IPS-NIHi11 (cell line): ENCODE measurements at regions not wholly inside any gene's neighbourhood (a gene's known extent, or its start where the extent isn't known, plus 50 kb on each side); places are given as distances from the start of the nearest gene placed in this dataset.

ENCODE experiments used
- DNase-seq: peaks from one replicate; pipeline ENCODE4 v3.0.0; 2012; ENCODE audit warnings: mixed read lengths, low spot score

DNA sequence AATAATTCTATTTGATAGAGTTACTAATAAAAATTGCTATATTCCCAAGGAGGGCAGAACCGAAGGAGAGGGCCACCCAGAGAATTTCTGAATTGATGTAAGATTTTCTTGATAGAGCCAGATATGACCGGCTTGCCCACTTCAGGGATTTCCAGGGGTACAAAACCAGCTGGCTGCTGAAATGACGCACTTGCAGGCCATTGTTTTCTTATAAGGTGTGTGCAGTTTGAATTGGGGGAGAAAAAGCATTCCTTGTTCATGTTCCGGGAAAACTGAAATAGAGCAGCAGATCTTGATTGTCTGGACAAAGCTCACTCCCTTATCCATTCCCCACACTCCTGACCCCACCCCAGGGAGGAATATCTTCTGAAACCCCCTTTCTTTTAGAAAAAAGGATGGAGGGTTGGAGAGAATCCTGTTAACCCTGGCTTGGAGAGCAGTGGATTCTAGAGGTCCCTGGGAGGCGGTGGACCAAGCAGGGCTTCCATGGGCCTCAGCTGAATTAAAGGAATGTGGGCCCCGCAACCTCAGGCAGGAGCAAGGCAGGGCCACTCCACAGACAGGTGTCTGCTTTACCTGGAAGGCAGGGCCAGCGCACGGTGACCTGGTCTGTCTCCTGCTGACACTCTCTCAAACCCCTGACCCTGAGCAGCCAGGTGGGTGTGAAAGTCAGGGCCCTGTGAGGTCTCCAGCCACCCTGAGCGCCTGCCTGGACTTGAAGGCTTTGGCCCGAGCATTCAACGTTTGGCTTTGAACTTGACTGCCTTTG, 96.4 kb downstream of the TMEM170B start:
- no peak for DNase-seq

DNA sequence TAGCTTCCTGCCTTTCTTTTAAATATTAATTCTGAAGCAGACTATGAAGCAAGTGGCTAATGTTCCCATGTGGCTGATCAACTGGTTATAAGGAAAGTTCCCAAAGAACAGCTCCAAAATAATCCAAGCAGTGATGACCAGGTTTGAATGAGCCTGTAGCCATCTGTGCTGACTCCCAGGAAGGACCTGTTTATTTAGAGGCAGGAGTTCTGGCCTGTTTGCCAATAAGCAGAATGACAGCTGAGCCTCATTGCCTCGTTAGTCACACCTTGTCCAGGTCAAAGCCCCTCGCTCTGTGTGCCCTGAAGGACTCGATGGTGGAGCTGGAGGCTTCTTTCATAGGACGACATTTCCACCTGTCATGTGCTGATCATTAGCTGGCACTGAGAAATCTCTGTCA, 97.4 kb downstream of the TMEM170B start:
- no peak for DNase-seq

DNA sequence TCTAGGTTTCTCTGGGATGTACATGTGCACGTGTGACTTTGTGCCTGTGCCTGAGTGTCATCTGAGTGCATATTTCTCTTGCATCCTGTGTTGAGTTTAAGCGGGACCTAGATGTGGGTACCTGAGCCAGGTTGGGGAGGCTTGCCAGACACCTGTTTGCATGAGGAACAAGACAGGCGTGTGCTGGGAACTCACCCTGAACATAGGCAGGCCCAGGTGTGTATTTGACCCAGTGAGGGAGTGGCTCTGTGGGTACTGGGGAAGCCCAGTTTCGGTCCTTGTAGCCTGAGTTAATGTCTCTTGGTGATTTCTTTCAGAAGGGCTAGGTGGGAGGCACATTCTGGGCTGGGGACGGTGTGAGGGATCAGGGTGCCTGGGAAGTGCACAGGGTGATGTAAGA, 98.6 kb downstream of the TMEM170B start:
- DNase-seq, result no peak

DNA sequence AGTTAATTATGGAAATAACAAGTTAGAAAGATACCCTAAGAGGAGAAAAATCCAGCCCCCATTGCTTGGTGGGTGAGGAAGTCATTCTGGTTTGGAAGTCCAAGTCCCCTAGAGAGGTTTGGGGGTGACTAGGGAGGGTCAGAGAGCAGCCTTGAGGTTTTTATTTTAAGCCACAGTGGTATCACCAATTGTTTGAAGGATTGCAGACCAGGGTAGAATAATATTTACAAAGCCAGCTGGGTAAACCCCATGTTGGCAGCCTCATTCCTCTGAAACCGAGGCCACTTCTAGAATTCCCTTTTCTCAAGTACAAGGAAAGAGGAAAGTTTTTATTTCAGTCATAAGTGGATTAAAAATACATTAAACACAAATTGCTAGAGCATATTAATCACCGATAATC, 99.7 kb downstream of the TMEM170B start:
- DNase-seq, result no peak

DNA sequence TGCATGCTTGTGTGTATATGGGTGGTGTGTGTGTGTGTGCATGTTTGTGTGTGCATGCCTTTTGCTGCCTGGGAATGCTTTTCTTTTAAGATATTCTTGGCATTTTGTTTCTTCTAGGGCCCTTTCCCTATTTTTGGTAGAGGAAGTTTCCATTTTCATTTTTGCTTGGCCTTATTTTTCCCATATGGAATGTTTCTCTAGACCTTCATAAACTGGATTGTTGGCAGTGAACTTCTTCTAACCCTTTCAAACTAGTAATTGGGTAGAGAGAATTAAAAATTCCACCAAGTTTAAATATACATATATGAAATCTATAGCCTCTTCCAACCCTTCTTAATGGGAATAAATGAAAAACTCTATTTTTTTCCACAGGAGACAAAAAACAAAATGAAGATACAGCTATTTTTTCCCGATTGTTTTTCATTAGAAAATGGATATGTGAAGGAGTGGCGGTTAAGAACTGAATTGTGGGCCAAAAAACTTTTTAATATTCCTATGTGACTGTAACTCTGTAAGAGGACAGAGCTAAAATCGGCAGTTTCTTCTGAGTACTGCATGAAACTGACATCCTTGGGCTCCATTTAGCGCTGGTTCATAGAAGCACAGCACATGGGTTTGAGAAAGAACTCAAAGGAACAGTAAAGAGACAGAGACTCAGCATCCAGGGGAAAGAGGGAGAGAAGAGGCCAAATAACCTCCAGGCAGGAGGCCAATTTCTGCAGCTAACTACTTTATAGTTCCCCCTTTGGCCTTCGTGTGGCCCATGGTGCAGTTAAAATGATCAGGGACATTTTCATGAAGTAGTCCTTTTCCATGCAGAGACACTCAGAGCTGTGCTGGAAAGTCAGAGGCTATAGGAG, 102.1 kb downstream of the TMEM170B start:
- no peak for DNase-seq

DNA sequence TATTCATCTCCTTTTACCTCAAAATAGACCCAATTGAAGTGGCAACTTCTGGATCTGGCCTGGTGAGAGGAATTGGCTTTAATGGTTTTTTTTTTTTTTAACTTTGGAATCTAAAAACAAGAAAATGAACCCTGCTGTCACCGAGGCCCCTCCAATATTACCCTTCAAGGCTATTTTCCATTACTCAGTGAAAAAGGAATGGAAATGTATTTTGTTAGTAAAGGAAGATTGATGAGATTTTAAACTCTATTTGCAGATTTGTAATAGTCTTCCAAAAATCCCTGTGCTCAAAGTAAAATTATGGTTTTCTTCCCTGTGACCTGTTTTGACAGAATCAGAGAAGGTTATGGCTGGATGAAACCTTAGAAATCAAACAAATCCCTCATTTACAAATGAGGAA, 102.9 kb downstream of the TMEM170B start:
- DNase-seq, result no peak

DNA sequence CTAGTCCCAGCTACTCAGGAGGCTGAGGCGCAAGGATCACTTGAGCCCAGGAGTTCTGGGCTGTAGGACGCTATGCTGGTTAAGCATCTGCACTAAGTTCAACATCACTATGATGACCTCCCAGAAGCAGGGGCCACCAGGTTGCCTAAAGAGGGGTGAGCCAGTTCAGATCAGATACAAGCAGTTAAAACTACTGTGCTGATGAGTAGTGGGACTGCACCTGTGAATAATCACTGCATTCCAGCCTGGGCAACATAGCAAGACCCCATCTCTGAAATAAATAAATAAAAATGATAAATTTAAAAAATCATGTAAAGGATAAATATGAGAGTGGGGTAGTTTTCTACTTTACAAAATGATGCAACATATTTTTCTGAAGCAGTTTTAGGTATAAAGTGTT, 106.5 kb downstream of the TMEM170B start:
- no peak for DNase-seq

DNA sequence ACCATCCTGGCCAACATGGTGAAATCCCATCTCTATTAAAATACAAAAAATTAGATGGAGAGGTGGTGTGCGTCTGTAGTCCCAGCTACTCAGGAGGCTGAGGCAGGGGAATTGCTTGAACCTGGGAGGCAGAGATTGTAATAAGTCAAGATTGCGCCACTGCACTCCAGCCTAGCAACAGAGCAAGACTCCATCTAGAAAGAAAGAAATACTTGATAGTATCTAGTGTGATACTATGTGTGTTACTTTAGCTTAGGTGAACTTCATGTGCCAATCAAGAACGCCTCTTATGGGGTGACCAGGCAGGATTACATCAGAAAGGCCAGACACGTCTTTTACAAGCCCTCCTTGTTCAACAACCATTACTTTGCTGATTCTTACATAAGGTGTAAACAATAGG, 107.1 kb downstream of the TMEM170B start:
- DNase-seq, result no peak

DNA sequence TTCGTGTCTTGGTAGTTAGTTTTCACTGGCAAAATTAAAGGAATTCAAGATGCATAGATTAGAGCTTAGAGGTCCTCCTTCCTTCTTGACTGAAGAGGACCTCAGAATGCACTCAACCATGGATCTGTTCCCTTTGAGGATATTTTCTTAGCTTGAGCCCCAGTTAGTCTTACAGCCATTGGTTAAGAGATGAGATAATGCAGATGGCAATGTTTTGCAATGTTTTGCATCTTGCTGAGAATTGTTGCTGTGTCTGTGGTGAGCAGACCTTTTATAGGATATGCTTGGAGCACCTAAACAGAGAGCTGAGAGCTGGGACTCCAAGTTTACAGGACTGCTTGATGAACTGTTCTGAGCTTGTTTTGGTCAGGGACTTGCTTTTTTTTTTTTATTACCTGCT, 107.5 kb downstream of the TMEM170B start:
- no peak for DNase-seq

DNA sequence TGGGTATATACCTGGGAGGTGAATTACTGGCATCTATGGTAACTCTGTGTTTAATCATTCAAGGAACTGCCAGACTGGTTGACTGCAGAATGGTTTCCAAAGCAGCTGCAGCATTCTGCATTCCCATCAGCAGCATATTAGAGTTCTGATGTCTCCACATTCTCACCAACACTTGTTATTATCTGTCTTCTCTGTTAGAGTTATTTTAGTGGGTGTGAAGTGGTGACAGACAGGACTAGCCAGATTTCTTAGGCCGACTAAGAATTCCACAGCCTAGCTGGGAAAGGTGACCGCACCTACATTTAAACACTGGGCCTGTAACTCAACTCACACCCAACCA, 110.9 kb downstream of the TMEM170B start:
- no peak for DNase-seq

DNA sequence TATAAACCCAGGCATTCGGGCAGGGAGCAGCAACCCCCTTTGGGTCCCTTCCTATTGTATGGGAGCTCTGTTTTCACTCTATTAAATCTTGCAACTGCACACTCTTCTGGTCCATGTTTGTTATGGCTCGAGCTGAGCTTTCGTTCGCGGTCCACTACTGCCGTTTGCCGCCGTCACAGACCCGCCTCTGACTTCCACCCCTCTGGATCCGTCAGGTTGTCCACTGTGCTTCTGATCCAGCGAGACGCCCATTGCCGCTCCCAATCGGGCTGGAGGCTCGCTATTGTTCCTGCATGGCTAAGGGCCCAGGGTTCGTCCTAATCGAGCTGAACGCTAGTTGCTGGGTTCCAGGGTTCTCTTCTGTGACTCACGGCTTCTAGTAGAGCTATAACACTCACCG, 111.3 kb downstream of the TMEM170B start:
- no peak for DNase-seq

DNA sequence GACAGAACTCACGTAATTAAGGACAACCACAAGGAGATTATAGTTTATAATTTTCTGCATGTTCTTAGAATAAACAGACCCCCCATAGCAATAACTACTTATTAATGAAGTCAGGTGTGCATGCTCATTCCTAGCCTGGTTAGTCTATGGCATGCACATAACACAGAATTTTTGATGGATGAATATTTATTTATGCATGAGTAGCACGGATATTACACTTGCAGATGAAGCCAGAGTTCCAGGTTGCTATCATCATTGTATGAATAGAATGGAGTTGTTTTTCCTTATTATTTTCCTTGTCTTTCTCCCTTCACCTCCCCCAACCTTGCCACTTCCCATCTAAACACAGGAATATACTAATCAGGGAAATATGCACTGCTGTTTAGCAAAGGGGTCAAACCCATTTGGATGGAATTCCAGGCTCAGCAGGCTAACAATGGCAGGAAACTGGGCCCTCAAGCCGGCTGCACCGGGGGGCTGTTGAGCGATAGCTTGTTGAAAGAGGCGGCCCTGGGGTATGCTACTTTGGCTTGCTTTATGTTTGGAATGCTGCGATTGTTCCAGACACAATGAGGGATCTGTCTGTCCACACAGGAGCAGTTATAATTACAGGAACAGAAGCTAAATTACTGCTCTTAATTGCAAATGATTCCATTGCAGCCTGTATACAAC, 112.6 kb downstream of the TMEM170B start:
- peak; percentile 77 for DNase-seq

DNA sequence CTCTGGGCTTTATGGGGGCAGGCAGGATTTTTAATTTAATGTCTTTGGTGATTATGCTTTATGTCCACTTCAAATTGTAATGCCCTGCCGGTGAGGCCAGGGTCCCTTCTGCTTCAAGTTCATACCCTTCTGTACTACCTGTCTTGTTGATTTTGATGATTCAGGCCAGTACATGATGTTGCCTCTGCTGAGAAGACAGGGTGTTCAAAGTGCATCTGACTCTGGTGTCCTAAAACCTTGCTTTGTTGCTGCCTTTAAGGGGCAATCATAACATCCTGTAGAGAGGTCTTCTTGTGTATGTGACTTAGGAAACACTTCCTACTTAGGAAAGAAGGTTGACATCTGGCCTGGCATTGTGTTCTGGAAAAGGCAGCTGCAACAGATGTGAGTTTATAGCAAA, 113.2 kb downstream of the TMEM170B start:
- DNase-seq, result no peak

DNA sequence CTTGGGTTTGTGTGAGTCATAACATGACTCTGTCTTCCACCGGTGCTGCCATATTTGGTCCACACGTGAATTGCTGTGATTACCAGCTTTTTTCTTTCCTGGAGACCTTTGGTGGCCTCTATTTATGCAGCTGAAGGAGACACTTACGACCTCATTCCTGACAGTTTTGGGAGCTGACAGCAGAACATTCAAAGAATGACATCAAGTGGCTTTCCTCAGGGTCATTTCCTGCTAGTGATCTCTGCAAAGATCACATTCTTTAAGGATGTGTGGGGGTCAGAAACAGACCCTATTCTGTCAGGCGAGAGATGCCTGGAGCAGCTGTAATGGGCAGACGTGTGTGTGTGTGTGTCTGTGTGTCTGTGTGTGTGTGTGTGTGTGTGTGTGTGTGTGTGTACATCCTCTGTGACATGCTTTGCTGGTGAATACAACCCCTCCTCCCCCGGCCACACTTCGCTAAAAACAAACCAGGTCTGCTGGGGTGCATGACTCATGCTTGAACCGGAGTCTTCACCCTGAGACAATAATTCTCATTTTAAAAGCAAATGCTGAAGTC, 115.6 kb downstream of the TMEM170B start:
- DNase-seq, result peak; percentile 23

DNA sequence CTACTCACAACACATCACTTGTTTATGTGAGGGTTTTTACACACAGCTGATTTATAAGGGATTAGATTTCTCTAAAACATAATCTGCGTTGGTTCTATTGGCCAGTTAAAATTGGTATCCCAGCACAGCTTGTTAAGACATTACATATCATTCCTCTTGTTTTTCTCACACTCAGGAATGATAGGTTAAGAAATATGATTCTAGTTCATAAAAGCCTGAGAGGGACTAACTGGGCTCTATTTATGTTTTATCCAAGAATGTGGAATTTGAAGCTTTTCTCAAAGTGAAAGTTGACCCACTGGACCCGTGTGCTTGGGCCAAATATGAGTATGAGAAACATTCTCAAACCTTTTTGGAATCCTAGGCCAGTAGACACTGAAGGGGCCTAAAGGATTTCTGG, 117.3 kb downstream of the TMEM170B start:
- DNase-seq, result no peak

DNA sequence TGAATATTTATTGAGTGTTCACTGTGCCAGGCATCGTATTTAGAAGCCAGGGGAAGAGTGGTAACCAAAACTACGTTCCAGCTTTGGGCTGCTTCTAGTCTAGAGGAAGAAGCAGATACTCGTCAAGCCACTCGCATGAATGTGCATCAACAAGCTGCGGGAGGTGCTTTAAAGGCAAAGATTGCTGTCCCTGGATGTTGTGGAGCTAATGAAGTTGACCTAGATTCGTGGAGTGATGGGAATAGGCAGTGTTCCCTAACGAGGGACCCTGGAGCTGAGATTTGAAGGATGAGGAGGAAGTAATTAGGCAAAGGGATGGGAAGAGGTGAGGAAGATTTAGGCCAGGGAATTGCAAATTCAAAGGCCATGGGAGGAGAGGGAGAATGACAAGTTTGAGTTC, 118.9 kb downstream of the TMEM170B start:
- no peak for DNase-seq

DNA sequence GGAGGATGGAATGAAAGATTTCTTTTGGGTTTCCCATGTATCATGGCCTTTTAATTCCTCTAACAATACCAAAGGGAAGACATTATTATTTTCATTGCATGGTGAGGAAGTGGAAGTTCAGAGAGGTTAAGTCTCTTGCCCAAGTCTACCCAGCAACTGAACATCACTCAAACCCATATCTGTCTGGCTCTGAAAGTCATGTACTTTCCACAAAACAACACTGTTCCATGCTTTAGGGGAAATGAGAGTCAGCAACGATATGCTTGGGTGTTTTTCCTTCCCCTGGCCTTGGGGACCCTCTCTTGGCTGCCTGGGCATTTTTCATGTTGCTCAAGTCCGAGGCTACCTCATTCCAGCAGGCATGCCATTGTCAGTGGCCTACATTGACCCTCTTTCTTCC, 118.8 kb downstream of the ADTRP start:
- no peak for DNase-seq

DNA sequence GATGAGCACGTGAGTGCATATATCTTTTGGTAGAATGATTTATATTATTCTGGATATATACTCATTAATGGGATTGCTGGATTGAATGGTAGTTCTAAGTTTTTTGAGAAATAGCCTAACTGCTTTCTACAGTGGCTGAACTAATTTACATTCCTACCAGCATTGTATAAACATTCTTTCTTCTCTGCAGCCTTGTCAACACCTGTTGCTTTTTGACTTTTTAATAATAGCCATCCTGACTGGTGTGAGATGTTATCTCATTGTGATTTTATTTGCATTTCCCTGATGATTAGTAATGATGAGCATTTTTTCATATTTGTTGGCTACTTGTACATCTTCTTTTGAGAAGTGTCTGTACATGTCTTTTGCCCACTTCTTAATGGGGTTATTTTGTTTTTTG, 116.3 kb downstream of the ADTRP start:
- DNase-seq, result no peak

DNA sequence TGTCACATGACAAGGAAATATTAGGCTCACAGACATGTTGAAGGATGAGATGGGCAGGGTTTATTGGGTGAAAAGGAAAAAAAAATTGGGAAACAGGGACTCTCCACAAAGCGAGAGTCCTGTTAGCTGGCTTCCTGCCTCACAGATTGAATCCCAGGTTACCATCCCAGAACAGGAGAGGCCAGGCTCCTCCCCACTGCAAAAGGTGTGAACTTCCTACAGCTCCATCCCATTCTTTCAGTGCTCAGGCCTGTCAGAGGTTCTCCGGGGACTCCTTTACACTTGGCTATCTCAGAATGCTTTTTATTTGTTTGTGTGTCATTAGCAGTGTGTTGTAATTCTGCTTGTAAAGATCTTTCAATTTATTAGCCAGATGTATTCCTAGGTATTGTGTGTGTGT, 115.1 kb downstream of the ADTRP start:
- DNase-seq, result no peak
